Fibroblast of villous mesenchyme (primary cell): ENCODE measurements at regions not wholly inside any gene's neighbourhood (a gene's known extent, or its start where the extent isn't known, plus 50 kb on each side); places are given as distances from the start of the nearest gene placed in this dataset.

ENCODE experiments used
- DNase-seq: peaks from one replicate; pipeline ENCODE4 v3.0.0-alpha.2; 2010; ENCODE audit warnings: low read depth
- H3K4me3 ChIP-seq: 2 replicates; pipeline ENCODE4 v1.5.1; 2011; ENCODE audit warnings: low read depth, mild to moderate bottlenecking, low read length
- CTCF ChIP-seq: IDR thresholded peaks from 2 replicates; pipeline ENCODE4 v1.5.1; 2012; ENCODE audit warnings: low read depth, mild to moderate bottlenecking, low read length; ENCODE audit not compliant: insufficient read depth

GRCh38 chr3:71863563-71864190, 78.7 kb upstream of the PROK2 start:
- no peak for DNase-seq
- H3K4me3 ChIP-seq = no peak overlapping the region
- no peak for TF ChIP-seq CTCF

- no peak for TF ChIP-seq CTCF
- no peak overlapping the region for H3K4me3 ChIP-seq
- DNase-seq = no peak
Observed at GRCh38 chr3:71862371-71863140, 77.6 kb upstream of the PROK2 start.

GRCh38 chr3:71859123-71859519, 74.2 kb upstream of the PROK2 start:
- DNase-seq = peak; percentile 4
- TF ChIP-seq CTCF = no peak
- H3K4me3 ChIP-seq = no peak overlapping the region

GRCh38 chr3:71858503-71859122, 73.7 kb upstream of the PROK2 start:
- no peak for TF ChIP-seq CTCF
- H3K4me3 ChIP-seq = no peak overlapping the region
- no peak for DNase-seq

- no peak for DNase-seq
- H3K4me3 ChIP-seq = no peak overlapping the region
- no peak for TF ChIP-seq CTCF
Observed at GRCh38 chr3:71857956-71858355, 73.0 kb upstream of the PROK2 start.

GRCh38 chr3:71854706-71855105, 69.8 kb upstream of the PROK2 start:
- H3K4me3 ChIP-seq = no peak overlapping the region
- no peak for TF ChIP-seq CTCF
- DNase-seq = no peak

GRCh38 chr3:71854096-71854495, 69.1 kb upstream of the PROK2 start:
- no peak for TF ChIP-seq CTCF
- no peak for DNase-seq

More at GRCh38 chr3:71854096-71854495, 69.1 kb upstream of the PROK2 start:
- H3K4me3 ChIP-seq = no peak overlapping the region
